ENCODE measurements at regions not wholly inside any gene's neighbourhood (a gene's known extent, or its start where the extent isn't known, plus 50 kb on each side); places are given as distances from the start of the nearest gene placed in this dataset.

- no peak overlapping the region for H3K4me3 ChIP-seq (ENCODE audit: low read depth, low read length)
- H3K36me3 ChIP-seq (ENCODE audit: control insufficient read depth in 2 of 2, insufficient read depth in 1 of 2, low read length in 2 of 2), result no peaks in the 10 kb centered on the region
- ChIA-PET POLR2A (no interaction called here), CTCF (interaction anchor here (0.6 kb wide), 2 partner anchors 10 to 37 kb away, joined by 3 read pairs; no protein-coding TSS in a partner anchor)
- no peaks in the 10 kb centered on the region for H3K4me1 ChIP-seq (ENCODE audit: control insufficient read depth, insufficient read depth, low read length)
- no peaks in the 10 kb centered on the region for H3K9me3 ChIP-seq (ENCODE audit: control insufficient read depth, insufficient read depth, low read depth, low read length)
- no peak for TF ChIP-seq SP2 (tag by site-specific recombination; IDR thresholded peaks at IDR 0.05)
- TF ChIP-seq ZNF488 (tag by site-specific recombination; IDR thresholded peaks at IDR 0.05), result no peak
- TF ChIP-seq ZFP69B (tag by site-specific recombination; IDR thresholded peaks at IDR 0.05), result no peak
- TF ChIP-seq IKZF3 (tag by site-specific recombination; IDR thresholded peaks at IDR 0.05), result no peak
- no peak for TF ChIP-seq ZBTB6 (tag by site-specific recombination; IDR thresholded peaks at IDR 0.05)
- no peak for TF ChIP-seq ZNF558 (tag by site-specific recombination; IDR thresholded peaks at IDR 0.05)
- TF ChIP-seq ZXDB (tag by site-specific recombination; IDR thresholded peaks at IDR 0.05), result no peak
- TF ChIP-seq ZNF155 (tag by site-specific recombination; IDR thresholded peaks at IDR 0.05), result no peak
- no peak for TF ChIP-seq ZNF16 (tag by site-specific recombination; IDR thresholded peaks at IDR 0.05; ENCODE audit: low read depth)
- TF ChIP-seq TCF7L2 (IDR thresholded peaks at IDR 0.05; ENCODE audit: borderline replicate concordance, low read depth, low read length), result no peak
- no peak for TF ChIP-seq ZNF701 (tag by site-specific recombination; IDR thresholded peaks at IDR 0.05)
- TF ChIP-seq ZIC2 (tag by site-specific recombination; IDR thresholded peaks at IDR 0.05), result no peak
- no peak for TF ChIP-seq HOXD13 (CRISPR knock-in tag; IDR thresholded peaks at IDR 0.05; ENCODE audit: borderline replicate concordance)
- no peak for TF ChIP-seq KLF9 (tag by site-specific recombination; IDR thresholded peaks at IDR 0.05; ENCODE audit: low read depth)
- no peak for TF ChIP-seq ZNF114 (tag by site-specific recombination; IDR thresholded peaks at IDR 0.05)
- no peak for TF ChIP-seq RBAK (tag by site-specific recombination; IDR thresholded peaks at IDR 0.05)
- H3K27ac ChIP-seq (ENCODE audit: extremely low read depth, low read depth, low read length), result no peak overlapping the region
These were observed 118.3 kb upstream of the SERPIND1 start for GRCh38 chr22:20655623-20656022.

- CTCF ChIA-PET, result no interaction called here
- no peak overlapping the region for H3K4me3 ChIP-seq (ENCODE audit: low read depth, low read length)
These were observed 117.4 kb upstream of the SERPIND1 start for GRCh38 chr22:20656516-20656901.

More at GRCh38 chr22:20656516-20656901, 117.4 kb upstream of the SERPIND1 start:
- Histone ChIP-seq H3K9me3 (ENCODE audit: control insufficient read depth, insufficient read depth, low read depth, low read length) (no peaks in the 10 kb centered on the region), H3K27ac (ENCODE audit: extremely low read depth, low read depth, low read length) (no peak overlapping the region), H3K36me3 (ENCODE audit: control insufficient read depth in 2 of 2, insufficient read depth in 1 of 2, low read length in 2 of 2) (no peaks in the 10 kb centered on the region), H3K4me1 (ENCODE audit: control insufficient read depth, insufficient read depth, low read length) (no peaks in the 10 kb centered on the region)
- TF ChIP-seq ZNF148 (tag by site-specific recombination; IDR thresholded peaks at IDR 0.05; ENCODE audit: borderline replicate concordance), result no peak
- no peak for TF ChIP-seq ZNF394 (tag by site-specific recombination; IDR thresholded peaks at IDR 0.05; ENCODE audit: borderline replicate concordance)
- TF ChIP-seq ZNF837 (tag by site-specific recombination; IDR thresholded peaks at IDR 0.05), result no peak
- TF ChIP-seq ZNF555 (tag by site-specific recombination; conservative IDR thresholded peaks at IDR 0.05), result no peak
- no peak for TF ChIP-seq ZNF610 (tag by site-specific recombination; IDR thresholded peaks at IDR 0.05; ENCODE audit: borderline replicate concordance)
- no peak for TF ChIP-seq KLF8 (tag by site-specific recombination; IDR thresholded peaks at IDR 0.05)
- TF ChIP-seq ZNF184 (tag by site-specific recombination; IDR thresholded peaks at IDR 0.05), result no peak
- no peak for TF ChIP-seq ZNF560 (tag by site-specific recombination; IDR thresholded peaks at IDR 0.05; ENCODE audit: borderline replicate concordance)
- no peak for TF ChIP-seq ZNF549 (tag by site-specific recombination; IDR thresholded peaks at IDR 0.05)
- no peak for TF ChIP-seq ZNF785 (tag by site-specific recombination; IDR thresholded peaks at IDR 0.05)
- TF ChIP-seq ZNF645 (tag by site-specific recombination; IDR thresholded peaks at IDR 0.05), result no peak
- POLR2A ChIA-PET, result no interaction called here

All from HEK293 (cell line).